ENCODE measurements at regions not wholly inside any gene's neighbourhood (a gene's known extent, or its start where the extent isn't known, plus 50 kb on each side); places are given as distances from the start of the nearest gene placed in this dataset.

GRCh38 chr3:124639406-124640237, 90.6 kb upstream of the UMPS start:
- TF ChIP-seq SP2 (IDR thresholded peaks at IDR 0.05; ENCODE audit: low read length) = no peak
- no peak overlapping the region for H3K23ac ChIP-seq (ENCODE audit: insufficient read length)
- no peaks in the 10 kb centered on the region for H3K36me3 ChIP-seq (ENCODE audit: control insufficient read depth in 2 of 4, insufficient read depth in 4 of 4, low read length in 3 of 4)
- H3K23me2 ChIP-seq (ENCODE audit: low read depth, low read length) = no peaks in the 10 kb centered on the region
- no peak overlapping the region for H2BK15ac ChIP-seq (ENCODE audit: low read length)
- FAIRE-seq (no peak), DNase-seq (ENCODE audit: low read depth in 1 of 2, low spot score in 2 of 2) (no peak)
- H3K79me1 ChIP-seq (ENCODE audit: low read depth, low read length) = no peaks in the 10 kb centered on the region
- H3K4me2 ChIP-seq (ENCODE audit: insufficient read depth in 1 of 2, low read depth in 2 of 2, low read length in 2 of 2) = no peak overlapping the region
- no peak overlapping the region for H2AK5ac ChIP-seq (ENCODE audit: low read depth, low read length)
- no peak overlapping the region for H2BK120ac ChIP-seq (replicated peaks; ENCODE audit: low read depth, low read length)
- WGBS, 2 experiments (ENCODE audit: extremely low coverage in 1 of 2, insufficient coverage in 1 of 2, insufficient read length in 1 of 2, insufficient replicate concordance in 2 of 2, low coverage in 1 of 2, low lambda C conversion rate in 2 of 2, missing lambda C conversion rate in 1 of 2) = 85% methylated on average over 6 of the region's 6 CpGs; no CpG with 5 or more reads in 1 of the 2 experiments
- H3K79me2 ChIP-seq (ENCODE audit: control insufficient read depth in 1 of 2, insufficient read depth in 2 of 2, low read length in 2 of 2) = no peaks in the 10 kb centered on the region
- no peak overlapping the region for H2BK12ac ChIP-seq (ENCODE audit: low read depth, low read length)
- no peak overlapping the region for H3K27ac ChIP-seq (ENCODE audit: low read depth, low read length)
- no peak overlapping the region for H2BK5ac ChIP-seq (ENCODE audit: low read depth, low read length)
- no peak overlapping the region for H4K91ac ChIP-seq (replicated peaks; ENCODE audit: insufficient read length, low read length)
- no peak overlapping the region for H3K4ac ChIP-seq (replicated peaks; ENCODE audit: insufficient read length, low read depth, low read length)
- no peak overlapping the region for H2AFZ ChIP-seq (ENCODE audit: low read length)
- H4K20me1 ChIP-seq (replicated peaks in 1 of 2; ENCODE audit: control insufficient read depth in 1 of 2, insufficient read depth in 2 of 2, low read length in 2 of 2) = no peaks in the 10 kb centered on the region
- H3K18ac ChIP-seq (ENCODE audit: extremely low read depth, low read length) = no peak overlapping the region
- H4K5ac ChIP-seq (ENCODE audit: insufficient read length, low read depth, low read length) = no peak overlapping the region
- no peaks in the 10 kb centered on the region for H3K27me3 ChIP-seq (replicated peaks in 1 of 4; ENCODE audit: control insufficient read depth in 3 of 4, extremely low read depth in 1 of 4, insufficient read depth in 3 of 4, low read length in 3 of 4)
- no peak overlapping the region for H3K56ac ChIP-seq (replicated peaks; ENCODE audit: insufficient read length, low read depth, low read length)
- POLR2A ChIA-PET (ENCODE audit: partially characterized antibody) = no interaction called here
- peaks cover 4 to 17% (median 10%) of the 10 kb centered on the region in 4 experiments; a peak in 6 of 7 replicates for H3K4me1 ChIP-seq (replicated peaks in 1 of 4; ENCODE audit: control insufficient read depth in 3 of 4, insufficient read depth in 4 of 4, low read length in 3 of 4)
- H3K4me3 ChIP-seq (ENCODE audit: extremely low read depth in 1 of 4, insufficient read depth in 2 of 4, low read depth in 3 of 4, low read length in 4 of 4) = no peak overlapping the region
- no peak overlapping the region for H3K9ac ChIP-seq (replicated peaks in 1 of 4; ENCODE audit: extremely low read depth in 1 of 4, low read depth in 3 of 4, low read length in 3 of 4)
- no peak overlapping the region for H2BK20ac ChIP-seq (ENCODE audit: low read length)
- no peaks in the 10 kb centered on the region; a peak in 1 of 4 replicates for H3K9me3 ChIP-seq (ENCODE audit: insufficient read depth in 2 of 2, low read depth in 1 of 2, low read length in 1 of 2)
- CTCF ChIA-PET (ENCODE audit: partially characterized antibody) = interaction anchor here (0.5 to 1.2 kb wide), 5 partner anchors 26 to 916 kb away, joined by 3 to 5 read pairs (median 3); no protein-coding TSS in a partner anchor
- H4K8ac ChIP-seq (ENCODE audit: extremely low read depth, insufficient read depth, low read length) = no peak overlapping the region
- H3K14ac ChIP-seq (ENCODE audit: insufficient read length) = no peak overlapping the region
